ENCODE measurements at regions not wholly inside any gene's neighbourhood (a gene's known extent, or its start where the extent isn't known, plus 50 kb on each side); places are given as distances from the start of the nearest gene placed in this dataset.

GRCh38 chr21:31577271-31577670, 82.2 kb upstream of the SOD1 start:
- no peak for DNase-seq
- Histone ChIP-seq H3K9ac (ENCODE audit: low read length) (no peak overlapping the region), H4K8ac (ENCODE audit: low read depth, low read length) (no peak overlapping the region)

GRCh38 chr21:31576428-31576827, 83.1 kb upstream of the SOD1 start:
- Histone ChIP-seq H4K5ac (ENCODE audit: low read length) (no peak overlapping the region), H3K23ac (ENCODE audit: low read length) (no peak overlapping the region), H3K9ac (ENCODE audit: low read length) (no peak overlapping the region), H2AK5ac (ENCODE audit: low read length) (no peak overlapping the region), H3K27me3 (ENCODE audit: insufficient read depth, low read length, poor library complexity) (no peaks in the 10 kb centered on the region), H3K4me2 (ENCODE audit: low read length) (no peak overlapping the region), H2BK5ac (ENCODE audit: low read length) (no peak overlapping the region), H4K8ac (ENCODE audit: low read depth, low read length) (no peak overlapping the region), H3K27ac (ENCODE audit: low read depth, low read length) (no peak overlapping the region), H3K79me2 (ENCODE audit: control insufficient read depth, insufficient read depth, low read length) (no peaks in the 10 kb centered on the region), H3K4me1 (ENCODE audit: control insufficient read depth, low read depth, low read length) (no peaks in the 10 kb centered on the region), H2BK120ac (ENCODE audit: low read depth, low read length) (no peak overlapping the region), H3K4ac (ENCODE audit: low read depth, low read length) (no peak overlapping the region), H3K79me1 (ENCODE audit: low read length) (no peaks in the 10 kb centered on the region), H3K56ac (ENCODE audit: low read length) (no peak overlapping the region), H3K4me3 (ENCODE audit: low read length) (no peak overlapping the region), H3K18ac (ENCODE audit: low read length) (no peak overlapping the region), H2BK15ac (replicated peaks; ENCODE audit: low read depth) (no peak overlapping the region), H3K36me3 (ENCODE audit: control insufficient read depth, insufficient read depth, low read length) (no peaks in the 10 kb centered on the region)
- DNase-seq = no peak
- WGBS (ENCODE audit: extremely low coverage, insufficient coverage, low lambda C conversion rate) = no CpG with 5 or more reads among the region's 6 CpGs

More at GRCh38 chr21:31577271-31577670, 82.2 kb upstream of the SOD1 start:
- Histone ChIP-seq H3K56ac (ENCODE audit: low read length) (no peak overlapping the region), H3K27me3 (ENCODE audit: insufficient read depth, low read length, poor library complexity) (no peaks in the 10 kb centered on the region), H2BK120ac (ENCODE audit: low read depth, low read length) (no peak overlapping the region), H3K79me1 (ENCODE audit: low read length) (no peaks in the 10 kb centered on the region), H3K4me1 (ENCODE audit: control insufficient read depth, low read depth, low read length) (no peaks in the 10 kb centered on the region), H3K4me3 (ENCODE audit: low read length) (no peak overlapping the region), H3K4ac (ENCODE audit: low read depth, low read length) (no peak overlapping the region), H2BK15ac (replicated peaks; ENCODE audit: low read depth) (no peak overlapping the region), H3K36me3 (ENCODE audit: control insufficient read depth, insufficient read depth, low read length) (no peaks in the 10 kb centered on the region), H3K23ac (ENCODE audit: low read length) (no peak overlapping the region), H2AK5ac (ENCODE audit: low read length) (no peak overlapping the region), H3K27ac (ENCODE audit: low read depth, low read length) (no peak overlapping the region), H4K5ac (ENCODE audit: low read length) (no peak overlapping the region), H3K18ac (ENCODE audit: low read length) (no peak overlapping the region), H2BK5ac (ENCODE audit: low read length) (no peak overlapping the region), H3K79me2 (ENCODE audit: control insufficient read depth, insufficient read depth, low read length) (no peaks in the 10 kb centered on the region), H3K4me2 (ENCODE audit: low read length) (no peak overlapping the region)

- WGBS (ENCODE audit: extremely low coverage, insufficient coverage, low lambda C conversion rate) = no CpG with 5 or more reads among the region's 2 CpGs
Observed at GRCh38 chr21:31573217-31573616, 86.3 kb upstream of the SOD1 start.

DNA sequence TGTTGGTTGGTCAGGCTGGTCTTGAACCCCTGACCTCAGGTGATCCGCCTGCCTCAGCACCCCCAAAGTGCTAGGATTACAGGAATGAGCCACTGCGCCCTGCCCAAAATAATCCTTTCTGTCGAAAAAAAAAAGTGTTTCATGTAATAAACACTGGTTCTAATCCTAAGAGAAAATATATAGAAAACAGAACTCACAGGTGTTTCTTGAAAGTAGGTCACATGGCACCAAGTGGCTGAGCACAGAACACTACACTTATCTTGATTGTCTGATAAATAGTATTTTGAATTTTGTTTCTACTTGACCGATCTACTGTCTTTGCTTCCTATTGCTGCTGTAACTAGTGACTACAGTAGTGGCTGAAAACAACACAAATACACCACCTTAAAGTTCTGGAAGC, 87.6 kb upstream of the SOD1 start:
- WGBS (ENCODE audit: extremely low coverage, insufficient coverage, low lambda C conversion rate) = no CpG with 5 or more reads among the region's 4 CpGs
- H3K56ac ChIP-seq (ENCODE audit: low read length) = no peak overlapping the region
- no peak overlapping the region for H2AK5ac ChIP-seq (ENCODE audit: low read length)
- no peaks in the 10 kb centered on the region for H3K4me1 ChIP-seq (ENCODE audit: control insufficient read depth, low read depth, low read length)
- H3K4ac ChIP-seq (ENCODE audit: low read depth, low read length) = no peak overlapping the region
- H2BK5ac ChIP-seq (ENCODE audit: low read length) = no peak overlapping the region
- H3K79me1 ChIP-seq (ENCODE audit: low read length) = no peaks in the 10 kb centered on the region
- DNase-seq = no peak
- H3K9ac ChIP-seq (ENCODE audit: low read length) = no peak overlapping the region
- no peaks in the 10 kb centered on the region for H3K36me3 ChIP-seq (ENCODE audit: control insufficient read depth, insufficient read depth, low read length)
- no peak overlapping the region for H3K23ac ChIP-seq (ENCODE audit: low read length)
- no peak overlapping the region for H2BK120ac ChIP-seq (ENCODE audit: low read depth, low read length)
- H2BK15ac ChIP-seq (replicated peaks; ENCODE audit: low read depth) = no peak overlapping the region
- no peak overlapping the region for H3K27ac ChIP-seq (ENCODE audit: low read depth, low read length)
- no peaks in the 10 kb centered on the region for H3K27me3 ChIP-seq (ENCODE audit: insufficient read depth, low read length, poor library complexity)
- H3K4me3 ChIP-seq (ENCODE audit: low read length) = no peak overlapping the region
- no peak overlapping the region for H4K5ac ChIP-seq (ENCODE audit: low read length)
- H4K8ac ChIP-seq (ENCODE audit: low read depth, low read length) = no peak overlapping the region
- no peaks in the 10 kb centered on the region for H3K79me2 ChIP-seq (ENCODE audit: control insufficient read depth, insufficient read depth, low read length)
- H3K18ac ChIP-seq (ENCODE audit: low read length) = no peak overlapping the region
- H3K4me2 ChIP-seq (ENCODE audit: low read length) = no peak overlapping the region

More at GRCh38 chr21:31573217-31573616, 86.3 kb upstream of the SOD1 start:
- Histone ChIP-seq H4K5ac (ENCODE audit: low read length) (no peak overlapping the region), H4K8ac (ENCODE audit: low read depth, low read length) (no peak overlapping the region), H3K27me3 (ENCODE audit: insufficient read depth, low read length, poor library complexity) (no peaks in the 10 kb centered on the region), H3K56ac (ENCODE audit: low read length) (no peak overlapping the region), H3K4ac (ENCODE audit: low read depth, low read length) (no peak overlapping the region), H3K79me1 (ENCODE audit: low read length) (no peaks in the 10 kb centered on the region), H2BK5ac (ENCODE audit: low read length) (no peak overlapping the region), H3K23ac (ENCODE audit: low read length) (no peak overlapping the region), H2BK120ac (ENCODE audit: low read depth, low read length) (no peak overlapping the region), H3K36me3 (ENCODE audit: control insufficient read depth, insufficient read depth, low read length) (no peaks in the 10 kb centered on the region), H3K4me1 (ENCODE audit: control insufficient read depth, low read depth, low read length) (no peaks in the 10 kb centered on the region), H3K18ac (ENCODE audit: low read length) (no peak overlapping the region), H3K27ac (ENCODE audit: low read depth, low read length) (no peak overlapping the region), H2AK5ac (ENCODE audit: low read length) (no peak overlapping the region), H3K4me3 (ENCODE audit: low read length) (no peak overlapping the region), H3K79me2 (ENCODE audit: control insufficient read depth, insufficient read depth, low read length) (no peaks in the 10 kb centered on the region), H3K4me2 (ENCODE audit: low read length) (no peak overlapping the region), H2BK15ac (replicated peaks; ENCODE audit: low read depth) (no peak overlapping the region), H3K9ac (ENCODE audit: low read length) (no peak overlapping the region)
- no peak for DNase-seq

DNA sequence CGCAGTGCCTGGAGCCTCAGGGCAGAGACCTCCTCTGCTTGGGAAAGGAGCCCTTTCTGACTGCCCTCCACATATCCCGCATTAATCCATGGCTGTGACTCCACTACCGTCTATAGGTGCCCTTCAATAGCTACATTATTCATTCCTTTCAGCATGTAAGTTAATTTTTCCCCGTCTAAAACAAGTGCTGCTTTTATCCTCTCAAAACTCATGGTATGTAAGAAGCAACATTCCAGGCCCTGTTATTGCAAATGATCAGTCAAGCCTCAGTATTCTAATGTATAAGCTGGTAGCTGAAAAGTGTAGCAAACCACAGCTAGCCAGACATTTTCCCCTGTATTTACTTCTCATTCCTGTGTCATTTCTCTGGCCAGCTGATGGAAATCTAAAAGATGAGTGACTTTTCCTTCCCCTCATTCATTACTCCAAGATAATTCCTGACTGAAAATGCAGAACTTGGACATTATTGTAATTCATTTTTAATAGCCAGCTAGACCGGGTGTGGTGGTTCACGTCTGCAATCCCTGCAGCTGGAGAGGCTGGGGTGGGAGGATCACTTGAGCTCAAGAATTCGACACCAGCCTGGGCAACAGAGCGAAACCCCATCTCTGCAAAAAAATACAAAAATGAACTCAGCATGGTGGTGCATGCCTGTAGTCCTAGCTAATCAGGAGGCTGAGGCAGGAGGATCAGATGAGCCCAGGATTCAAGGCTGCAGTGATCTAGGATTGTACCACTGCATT, 88.5 kb upstream of the SOD1 start:
- no peak for DNase-seq
- Histone ChIP-seq H4K8ac (ENCODE audit: low read depth, low read length) (no peak overlapping the region), H3K36me3 (ENCODE audit: control insufficient read depth, insufficient read depth, low read length) (no peaks in the 10 kb centered on the region), H3K79me2 (ENCODE audit: control insufficient read depth, insufficient read depth, low read length) (no peaks in the 10 kb centered on the region), H2BK5ac (ENCODE audit: low read length) (no peak overlapping the region), H3K27me3 (ENCODE audit: insufficient read depth, low read length, poor library complexity) (no peaks in the 10 kb centered on the region), H3K18ac (ENCODE audit: low read length) (no peak overlapping the region), H3K9ac (ENCODE audit: low read length) (no peak overlapping the region), H2AK5ac (ENCODE audit: low read length) (no peak overlapping the region), H2BK15ac (replicated peaks; ENCODE audit: low read depth) (no peak overlapping the region), H3K4me1 (ENCODE audit: control insufficient read depth, low read depth, low read length) (no peaks in the 10 kb centered on the region), H2BK120ac (ENCODE audit: low read depth, low read length) (no peak overlapping the region), H3K79me1 (ENCODE audit: low read length) (no peaks in the 10 kb centered on the region), H3K4ac (ENCODE audit: low read depth, low read length) (no peak overlapping the region), H3K23ac (ENCODE audit: low read length) (no peak overlapping the region), H3K4me3 (ENCODE audit: low read length) (no peak overlapping the region), H4K5ac (ENCODE audit: low read length) (no peak overlapping the region), H3K27ac (ENCODE audit: low read depth, low read length) (no peak overlapping the region), H3K56ac (ENCODE audit: low read length) (no peak overlapping the region), H3K4me2 (ENCODE audit: low read length) (no peak overlapping the region)
- WGBS (ENCODE audit: extremely low coverage, insufficient coverage, low lambda C conversion rate) = no CpG with 5 or more reads among the region's 8 CpGs

DNA sequence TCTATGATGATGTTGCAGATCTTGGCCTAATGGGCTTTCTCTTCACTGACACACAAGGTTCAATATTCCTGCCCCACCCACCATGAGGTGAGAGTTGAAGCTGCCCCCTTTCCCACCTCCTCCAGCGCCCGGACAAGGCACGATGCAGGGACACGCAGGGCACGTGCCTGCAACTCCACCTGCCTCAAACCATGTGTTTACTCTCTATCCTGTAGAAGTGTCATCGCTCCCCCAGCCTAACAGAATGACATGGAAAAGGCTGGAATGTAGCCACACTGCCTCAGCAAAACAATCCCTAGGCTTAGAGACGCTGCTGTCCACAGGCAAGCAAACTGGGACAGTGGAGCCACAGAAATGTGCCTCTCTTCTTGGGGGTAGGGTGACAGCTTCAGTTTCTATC, 92.9 kb upstream of the SOD1 start:
- H3K4ac ChIP-seq (ENCODE audit: low read depth, low read length) = no peak overlapping the region
- DNase-seq = peak; percentile 48
- no peak overlapping the region for H4K5ac ChIP-seq (ENCODE audit: low read length)
- H2BK120ac ChIP-seq (ENCODE audit: low read depth, low read length) = no peak overlapping the region
- H3K56ac ChIP-seq (ENCODE audit: low read length) = peak overlapping the region; percentile 25
- no peak overlapping the region for H2AK5ac ChIP-seq (ENCODE audit: low read length)
- H3K23ac ChIP-seq (ENCODE audit: low read length) = no peak overlapping the region
- H3K4me2 ChIP-seq (ENCODE audit: low read length) = no peak overlapping the region
- H3K4me1 ChIP-seq (ENCODE audit: control insufficient read depth, low read depth, low read length) = no peaks in the 10 kb centered on the region
- no peak overlapping the region for H3K27ac ChIP-seq (ENCODE audit: low read depth, low read length)
- H3K27me3 ChIP-seq (ENCODE audit: insufficient read depth, low read length, poor library complexity) = no peaks in the 10 kb centered on the region
- no peaks in the 10 kb centered on the region for H3K36me3 ChIP-seq (ENCODE audit: control insufficient read depth, insufficient read depth, low read length)
- no peak overlapping the region for H2BK15ac ChIP-seq (replicated peaks; ENCODE audit: low read depth)
- no peak overlapping the region for H3K4me3 ChIP-seq (ENCODE audit: low read length)
- no peak overlapping the region for H2BK5ac ChIP-seq (ENCODE audit: low read length)
- no CpG with 5 or more reads among the region's 7 CpGs for WGBS (ENCODE audit: extremely low coverage, insufficient coverage, low lambda C conversion rate)
- H3K79me1 ChIP-seq (ENCODE audit: low read length) = no peaks in the 10 kb centered on the region
- no peaks in the 10 kb centered on the region for H3K79me2 ChIP-seq (ENCODE audit: control insufficient read depth, insufficient read depth, low read length)
- H3K18ac ChIP-seq (ENCODE audit: low read length) = no peak overlapping the region
- H3K9ac ChIP-seq (ENCODE audit: low read length) = no peak overlapping the region
- H4K8ac ChIP-seq (ENCODE audit: low read depth, low read length) = no peak overlapping the region

Data from mesendoderm (in vitro differentiated cells).